ENCODE measurements at regions not wholly inside any gene's neighbourhood (a gene's known extent, or its start where the extent isn't known, plus 50 kb on each side); places are given as distances from the start of the nearest gene placed in this dataset.

- no peak overlapping the region for H3K4me3 ChIP-seq (ENCODE audit: control extremely low read depth in 1 of 5, extremely low read depth in 1 of 5, insufficient read depth in 1 of 5, low read depth in 2 of 5, low read length in 4 of 5)
- WGBS (ENCODE audit: insufficient coverage), result no CpG with 5 or more reads among the region's 2 CpGs
- no peaks in the 10 kb centered on the region for H3K9me3 ChIP-seq (ENCODE audit: control extremely low read depth in 1 of 3, control insufficient read depth in 2 of 3, insufficient read depth in 1 of 3, low read length in 2 of 3)
- POLR2A ChIA-PET, result no interaction called here
- H4K20me1 ChIP-seq (ENCODE audit: control insufficient read depth, insufficient read depth, low read length, poor library complexity, severe bottlenecking), result no peaks in the 10 kb centered on the region
- no peaks in the 10 kb centered on the region for H3K27me3 ChIP-seq (replicated peaks in 1 of 4; ENCODE audit: control extremely low read depth in 1 of 4, control insufficient read depth in 3 of 4, insufficient read depth in 4 of 4, low read length in 3 of 4)
- H3K4me1 ChIP-seq (ENCODE audit: control insufficient read depth in 2 of 2, insufficient read depth in 2 of 2, low read length in 2 of 2), result no peaks in the 10 kb centered on the region
- intact Hi-C loops (cut with micrococcal nuclease), result no loop called here
- H3K27ac Mint-ChIP-seq, result no peak overlapping the region
- H3K79me2 ChIP-seq (ENCODE audit: control insufficient read depth, insufficient read depth, low read length), result no peaks in the 10 kb centered on the region
- no peak overlapping the region for H3K9ac ChIP-seq (ENCODE audit: low read length)
- H3K9me3 Mint-ChIP-seq (ENCODE audit: insufficient read depth), result no peaks in the 10 kb centered on the region
- peaks cover 3% of the 10 kb centered on the region for H3K27me3 Mint-ChIP-seq
- TF ChIP-seq EZH2 (IDR thresholded peaks at IDR 0.05; ENCODE audit: borderline replicate concordance, insufficient read depth, low read depth, low read length, poor library complexity, severe bottlenecking) (no peak), CTCF (IDR thresholded peaks at IDR 0.05) (no peak)
- H3K4me1 Mint-ChIP-seq, result no peaks in the 10 kb centered on the region
- CTCF ChIA-PET, result no interaction called here
- H3K4me3 Mint-ChIP-seq, result no peak overlapping the region
- ATAC-seq (ENCODE audit: low read depth) (no peak), DNase-seq (no peak)
- no peaks in the 10 kb centered on the region for H3K36me3 ChIP-seq (replicated peaks in 1 of 2; ENCODE audit: control extremely low read depth in 1 of 2, control insufficient read depth in 1 of 2, extremely low read depth in 1 of 2, insufficient read depth in 2 of 2, low read length in 1 of 2)
- H2AFZ ChIP-seq (ENCODE audit: insufficient read depth, low read depth, low read length, poor library complexity, severe bottlenecking), result no peak overlapping the region
- H3K4me2 ChIP-seq (replicated peaks; ENCODE audit: low read depth, low read length, poor library complexity, severe bottlenecking), result no peak overlapping the region
- no peak overlapping the region for H3K27ac ChIP-seq (ENCODE audit: low read length in 2 of 2)
These were observed 166.9 kb upstream of the OSR1 start for GRCh38 chr2:19525313-19525712.

GRCh38 chr2:19519045-19519444 lies 160.6 kb upstream of the OSR1 start:
- H2AFZ ChIP-seq (ENCODE audit: insufficient read depth, low read depth, low read length, poor library complexity, severe bottlenecking), result no peak overlapping the region
- Mint-ChIP-seq H3K9me3 (ENCODE audit: insufficient read depth) (no peaks in the 10 kb centered on the region), H3K4me3 (no peak overlapping the region), H3K27me3 (peaks cover 4% of the 10 kb centered on the region), H3K27ac (no peak overlapping the region), H3K4me1 (no peaks in the 10 kb centered on the region)
- DNase-seq (no peak), ATAC-seq (ENCODE audit: low read depth) (no peak)
- CTCF ChIA-PET, result no interaction called here
- H3K4me1 ChIP-seq (ENCODE audit: control insufficient read depth in 2 of 2, insufficient read depth in 2 of 2, low read length in 2 of 2), result no peaks in the 10 kb centered on the region
- intact Hi-C loops (cut with micrococcal nuclease), result no loop called here
- H3K9me3 ChIP-seq (ENCODE audit: control extremely low read depth in 1 of 3, control insufficient read depth in 2 of 3, insufficient read depth in 1 of 3, low read length in 2 of 3), result no peaks in the 10 kb centered on the region
- H3K4me2 ChIP-seq (replicated peaks; ENCODE audit: low read depth, low read length, poor library complexity, severe bottlenecking), result no peak overlapping the region
- POLR2A ChIA-PET, result no interaction called here
- H3K36me3 ChIP-seq (replicated peaks in 1 of 2; ENCODE audit: control extremely low read depth in 1 of 2, control insufficient read depth in 1 of 2, extremely low read depth in 1 of 2, insufficient read depth in 2 of 2, low read length in 1 of 2), result no peaks in the 10 kb centered on the region
- no peak overlapping the region for H3K27ac ChIP-seq (ENCODE audit: low read length in 2 of 2)
- TF ChIP-seq EZH2 (IDR thresholded peaks at IDR 0.05; ENCODE audit: borderline replicate concordance, insufficient read depth, low read depth, low read length, poor library complexity, severe bottlenecking) (no peak), CTCF (IDR thresholded peaks at IDR 0.05) (no peak)
- WGBS (ENCODE audit: insufficient coverage), result 71% methylated on average over 1 of the region's 2 CpGs
- no peak overlapping the region for H3K9ac ChIP-seq (ENCODE audit: low read length)
- no peaks in the 10 kb centered on the region for H4K20me1 ChIP-seq (ENCODE audit: control insufficient read depth, insufficient read depth, low read length, poor library complexity, severe bottlenecking)
- no peaks in the 10 kb centered on the region for H3K79me2 ChIP-seq (ENCODE audit: control insufficient read depth, insufficient read depth, low read length)
- H3K27me3 ChIP-seq (replicated peaks in 1 of 4; ENCODE audit: control extremely low read depth in 1 of 4, control insufficient read depth in 3 of 4, insufficient read depth in 4 of 4, low read length in 3 of 4), result no peaks in the 10 kb centered on the region
- H3K4me3 ChIP-seq (ENCODE audit: control extremely low read depth in 1 of 5, extremely low read depth in 1 of 5, insufficient read depth in 1 of 5, low read depth in 2 of 5, low read length in 4 of 5), result no peak overlapping the region

All from B cell (primary cell).